ENCODE measurements at regions not wholly inside any gene's neighbourhood (a gene's known extent, or its start where the extent isn't known, plus 50 kb on each side); places are given as distances from the start of the nearest gene placed in this dataset.

DNA sequence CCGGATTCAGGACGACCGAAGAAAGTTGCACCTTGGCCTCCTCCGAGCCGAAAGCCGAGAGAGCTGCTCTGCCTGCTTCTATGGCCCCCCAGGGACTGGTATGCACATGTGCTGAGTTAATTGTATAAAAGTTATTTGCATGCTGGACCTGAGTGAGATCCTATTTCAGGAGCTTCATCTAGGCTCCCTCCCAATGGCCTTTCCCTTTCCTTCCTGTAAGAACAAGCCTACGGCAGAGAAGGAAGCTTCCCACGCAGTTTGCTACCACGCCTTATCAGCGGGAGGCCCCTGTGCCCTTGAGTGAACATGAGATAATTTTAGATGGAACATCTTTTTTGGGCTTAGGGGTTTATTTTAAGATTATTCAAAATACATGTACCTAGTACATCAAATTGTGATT lies 65.9 kb downstream of the RIN2 start:
- H3K4me1 ChIP-seq (ENCODE audit: control insufficient read depth in 5 of 5, insufficient read depth in 5 of 5, low read length in 5 of 5), result peaks cover 0 to 13% (median 4%) of the 10 kb centered on the region in 5 donors
- ATAC-seq (ENCODE audit: insufficient read depth, low FRiP score), result no peak
- DNase-seq, result no peak
- H3K9ac ChIP-seq (ENCODE audit: insufficient read depth in 1 of 2, low read length in 2 of 2), result no peak overlapping the region
- peaks cover 0 to 4% (median 2%) of the 10 kb centered on the region in 4 donors for H3K36me3 ChIP-seq (ENCODE audit: control insufficient read depth in 4 of 4, insufficient read depth in 4 of 4, low read length in 4 of 4)
- H3K4me3 ChIP-seq, result no peak overlapping the region
- H3K9me3 ChIP-seq (ENCODE audit: control insufficient read depth in 4 of 4, insufficient read depth in 3 of 4, low read length in 3 of 4), result peaks cover 0 to 3% (median 1%) of the 10 kb centered on the region in 4 donors
- TF ChIP-seq, protein P1, sequence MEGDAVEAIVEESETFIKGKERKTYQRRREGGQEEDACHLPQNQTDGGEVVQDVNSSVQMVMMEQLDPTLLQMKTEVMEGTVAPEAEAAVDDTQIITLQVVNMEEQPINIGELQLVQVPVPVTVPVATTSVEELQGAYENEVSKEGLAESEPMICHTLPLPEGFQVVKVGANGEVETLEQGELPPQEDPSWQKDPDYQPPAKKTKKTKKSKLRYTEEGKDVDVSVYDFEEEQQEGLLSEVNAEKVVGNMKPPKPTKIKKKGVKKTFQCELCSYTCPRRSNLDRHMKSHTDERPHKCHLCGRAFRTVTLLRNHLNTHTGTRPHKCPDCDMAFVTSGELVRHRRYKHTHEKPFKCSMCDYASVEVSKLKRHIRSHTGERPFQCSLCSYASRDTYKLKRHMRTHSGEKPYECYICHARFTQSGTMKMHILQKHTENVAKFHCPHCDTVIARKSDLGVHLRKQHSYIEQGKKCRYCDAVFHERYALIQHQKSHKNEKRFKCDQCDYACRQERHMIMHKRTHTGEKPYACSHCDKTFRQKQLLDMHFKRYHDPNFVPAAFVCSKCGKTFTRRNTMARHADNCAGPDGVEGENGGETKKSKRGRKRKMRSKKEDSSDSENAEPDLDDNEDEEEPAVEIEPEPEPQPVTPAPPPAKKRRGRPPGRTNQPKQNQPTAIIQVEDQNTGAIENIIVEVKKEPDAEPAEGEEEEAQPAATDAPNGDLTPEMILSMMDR (IDR thresholded peaks at IDR 0.05; ENCODE audit: control extremely low read depth, extremely low read depth), result no peak
- H3K27me3 ChIP-seq (ENCODE audit: control insufficient read depth in 3 of 3, insufficient read depth in 3 of 3, low read length in 2 of 3), result no peaks in the 10 kb centered on the region
- 78 to 86% methylated on average over 10 of the region's 10 CpGs for WGBS, 2 donors
- peak overlapping the region in 1 of 2 donors; percentile 13 for H3K27ac ChIP-seq (ENCODE audit: low read depth in 1 of 2, low read length in 1 of 2)

DNA sequence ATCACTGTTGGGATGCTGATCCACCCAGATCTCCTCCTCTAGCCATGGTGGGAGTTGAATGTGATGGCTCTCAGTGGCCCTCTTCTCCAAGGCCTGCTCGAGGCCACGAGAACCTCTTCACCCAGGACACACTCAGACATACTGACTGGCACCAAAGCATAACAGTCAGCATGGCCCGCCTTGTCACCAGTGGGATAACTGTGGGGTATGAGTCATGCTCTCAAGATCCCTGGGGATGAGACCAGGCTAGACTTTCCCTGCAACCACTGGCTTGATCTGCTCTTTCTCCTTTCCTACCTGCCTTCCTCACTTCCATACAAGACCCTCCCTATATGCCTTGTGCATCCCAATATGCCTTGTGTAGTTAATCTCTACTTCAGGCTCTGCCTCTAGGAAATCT lies 66.8 kb downstream of the RIN2 start:
- TF ChIP-seq, protein P1 (IDR thresholded peaks at IDR 0.05; ENCODE audit: control extremely low read depth, extremely low read depth), result no peak
- ATAC-seq (ENCODE audit: insufficient read depth, low FRiP score), result no peak
- H3K4me1 ChIP-seq (ENCODE audit: control insufficient read depth in 5 of 5, insufficient read depth in 5 of 5, low read length in 5 of 5), result peaks cover 0 to 13% (median 4%) of the 10 kb centered on the region in 5 donors

DNA sequence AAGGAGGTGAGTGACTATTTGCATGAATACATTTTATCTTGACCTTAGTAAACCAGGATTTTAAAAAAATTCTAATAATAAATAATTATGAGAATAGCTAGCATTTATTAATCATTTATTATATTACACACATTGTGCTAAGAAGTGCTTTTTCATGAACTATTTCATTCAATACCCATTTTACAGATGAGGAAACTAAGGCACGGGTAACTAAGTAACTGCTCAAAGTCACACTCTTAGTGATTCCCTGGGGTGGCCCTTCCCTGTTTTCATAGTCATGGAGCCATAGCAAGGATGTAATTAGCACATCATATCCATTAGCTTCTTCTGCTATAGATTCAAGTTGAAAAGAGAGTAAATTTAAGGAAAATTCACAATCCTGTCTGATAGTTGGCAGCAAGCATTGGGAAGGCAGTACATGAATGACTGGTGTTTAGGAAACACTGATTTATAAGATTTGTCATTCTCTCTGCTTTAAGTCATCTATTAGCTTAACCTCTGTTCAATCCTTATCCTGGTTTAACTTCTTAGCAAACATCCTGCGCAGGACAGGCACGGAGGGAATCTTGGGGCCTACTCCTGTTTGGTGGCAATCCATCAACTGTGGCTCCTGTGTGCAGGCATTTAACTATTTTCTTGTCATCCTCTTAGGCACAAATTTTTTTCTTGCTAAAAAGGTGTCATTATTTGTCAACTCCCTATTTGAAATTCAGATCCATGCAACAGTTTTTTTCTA lies 68.3 kb downstream of the RIN2 start:
- Histone ChIP-seq H3K27ac (ENCODE audit: low read depth in 1 of 2, low read length in 1 of 2) (no peak overlapping the region), H3K9ac (ENCODE audit: insufficient read depth in 1 of 2, low read length in 2 of 2) (no peak overlapping the region), H3K9me3 (ENCODE audit: control insufficient read depth in 4 of 4, insufficient read depth in 3 of 4, low read length in 3 of 4) (no peaks in the 10 kb centered on the region), H3K4me1 (ENCODE audit: control insufficient read depth in 5 of 5, insufficient read depth in 5 of 5, low read length in 5 of 5) (peaks cover 0 to 14% (median 4%) of the 10 kb centered on the region in 5 donors), H3K27me3 (ENCODE audit: control insufficient read depth in 3 of 3, insufficient read depth in 3 of 3, low read length in 2 of 3) (no peaks in the 10 kb centered on the region), H3K4me3 (no peak overlapping the region), H3K36me3 (ENCODE audit: control insufficient read depth in 4 of 4, insufficient read depth in 4 of 4, low read length in 4 of 4) (peaks cover 0 to 4% (median 0%) of the 10 kb centered on the region in 4 donors)
- DNase-seq, result no peak
- no peak for ATAC-seq (ENCODE audit: insufficient read depth, low FRiP score)
- TF ChIP-seq, protein P1 (IDR thresholded peaks at IDR 0.05; ENCODE audit: control extremely low read depth, extremely low read depth), result no peak
- 79 to 88% methylated on average over 3 of the region's 3 CpGs for WGBS, 2 donors

More for the DNA sequence above, 66.8 kb downstream of the RIN2 start:
- Histone ChIP-seq H3K9me3 (ENCODE audit: control insufficient read depth in 4 of 4, insufficient read depth in 3 of 4, low read length in 3 of 4) (no peaks in the 10 kb centered on the region), H3K9ac (ENCODE audit: insufficient read depth in 1 of 2, low read length in 2 of 2) (no peak overlapping the region), H3K36me3 (ENCODE audit: control insufficient read depth in 4 of 4, insufficient read depth in 4 of 4, low read length in 4 of 4) (peaks cover 0 to 2% (median 0%) of the 10 kb centered on the region in 4 donors), H3K27ac (ENCODE audit: low read depth in 1 of 2, low read length in 1 of 2) (peak overlapping the region; percentile 28 to 36), H3K27me3 (ENCODE audit: control insufficient read depth in 3 of 3, insufficient read depth in 3 of 3, low read length in 2 of 3) (no peaks in the 10 kb centered on the region), H3K4me3 (no peak overlapping the region)
- WGBS, 2 donors, result 92 to 96% methylated on average over 3 of the region's 3 CpGs
- DNase-seq, result no peak
